Uterus (tissue), 3 donors: ENCODE measurements at regions not wholly inside any gene's neighbourhood (a gene's known extent, or its start where the extent isn't known, plus 50 kb on each side); places are given as distances from the start of the nearest gene placed in this dataset.
A peak's percentile ranks its signal among the peaks of the same experiment; 100 is the strongest.

ENCODE experiments used
- DNase-seq, 2 donors: peaks; one replicate each; pipeline ENCODE4 v3.0.0-alpha.2; 2019 to 2020
- H3K27ac ChIP-seq, 2 donors: fragments of 200-600 bp; sonication (generic); 1 replicate in 1 of 2; 2 replicates in 1 of 2; pipeline ENCODE4 v1.5.1; 2016 to 2018
- H3K27me3 ChIP-seq, 2 donors: fragments of 200-600 bp; sonication (generic); one replicate each; pipeline ENCODE4 v1.5.1; 2018 to 2019; ENCODE audit warnings: control low read depth in 1 of 2
- H3K36me3 ChIP-seq, 2 donors: fragments of 200-600 bp; sonication (generic); one replicate each; pipeline ENCODE4 v1.5.1; 2019; ENCODE audit warnings: control low read depth in 1 of 2
- H3K4me1 ChIP-seq, 2 donors: fragments of 200-600 bp; sonication (generic); one replicate each; pipeline ENCODE4 v1.5.1; 2018 to 2019; ENCODE audit warnings: control low read depth in 1 of 2
- H3K4me3 ChIP-seq, 2 donors: fragments of 200-600 bp; sonication (generic); 1 replicate in 1 of 2; 2 replicates in 1 of 2; pipeline ENCODE4 v1.5.1; 2018 to 2019; ENCODE audit warnings: mild to moderate bottlenecking in 1 of 2
- H3K9me3 ChIP-seq, 2 donors: fragments of 200-600 bp; sonication (generic); one replicate each; pipeline ENCODE4 v1.5.1; 2019; ENCODE audit warnings: control low read depth in 1 of 2
- POLR2A ChIP-seq, 2 donors: fragments of 450-650 bp; IDR thresholded peaks; one replicate each; pipeline ENCODE4 v1.6.1; 2016; ENCODE audit warnings: antibody characterized with exemption in 2 of 2, mild to moderate bottlenecking in 1 of 2, moderate library complexity in 1 of 2
- intact Hi-C: fragments of 100-400 bp; cut with DNase I; formaldehyde crosslinking; loops from one replicate; pipeline ENCODE4 v1.15.1; 2023; ENCODE audit warnings: low total_unique reads
- TF ChIP-seq, protein P1 (sequence below), 4 experiments: fragments of 200-600 bp in 2 of 4; fragments of 450-650 bp in 2 of 4; sonication (generic) in 2 of 4; IDR thresholded peaks; one replicate each; pipeline ENCODE4 v1.5.1; 2016 to 2019; ENCODE audit warnings: antibody characterized with exemption in 4 of 4, mild to moderate bottlenecking in 2 of 4, moderate library complexity in 1 of 4
- donor health status: DM: yes; HTN: yes; CAD: no.

DNA sequence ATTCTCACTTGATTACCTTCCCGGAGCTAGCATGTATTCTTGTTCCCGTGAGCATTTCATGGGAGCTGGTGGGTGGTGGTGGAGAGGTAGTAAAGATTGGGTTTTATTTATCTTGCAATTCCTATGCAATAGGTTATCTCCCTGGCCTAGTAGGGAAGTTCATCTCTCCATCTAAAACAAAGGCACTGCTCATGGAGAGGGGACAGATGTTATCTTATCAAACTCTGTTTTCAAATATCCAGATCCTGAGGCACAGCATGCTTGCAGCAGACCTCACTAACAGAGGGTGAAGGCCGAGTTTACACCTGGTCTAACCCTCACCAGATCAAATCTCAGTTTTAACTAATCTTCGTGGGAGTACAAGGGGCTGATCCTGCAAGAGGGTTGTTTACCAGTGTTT lies 98.9 kb downstream of the CYRIA start:
- TF ChIP-seq, protein P1, sequence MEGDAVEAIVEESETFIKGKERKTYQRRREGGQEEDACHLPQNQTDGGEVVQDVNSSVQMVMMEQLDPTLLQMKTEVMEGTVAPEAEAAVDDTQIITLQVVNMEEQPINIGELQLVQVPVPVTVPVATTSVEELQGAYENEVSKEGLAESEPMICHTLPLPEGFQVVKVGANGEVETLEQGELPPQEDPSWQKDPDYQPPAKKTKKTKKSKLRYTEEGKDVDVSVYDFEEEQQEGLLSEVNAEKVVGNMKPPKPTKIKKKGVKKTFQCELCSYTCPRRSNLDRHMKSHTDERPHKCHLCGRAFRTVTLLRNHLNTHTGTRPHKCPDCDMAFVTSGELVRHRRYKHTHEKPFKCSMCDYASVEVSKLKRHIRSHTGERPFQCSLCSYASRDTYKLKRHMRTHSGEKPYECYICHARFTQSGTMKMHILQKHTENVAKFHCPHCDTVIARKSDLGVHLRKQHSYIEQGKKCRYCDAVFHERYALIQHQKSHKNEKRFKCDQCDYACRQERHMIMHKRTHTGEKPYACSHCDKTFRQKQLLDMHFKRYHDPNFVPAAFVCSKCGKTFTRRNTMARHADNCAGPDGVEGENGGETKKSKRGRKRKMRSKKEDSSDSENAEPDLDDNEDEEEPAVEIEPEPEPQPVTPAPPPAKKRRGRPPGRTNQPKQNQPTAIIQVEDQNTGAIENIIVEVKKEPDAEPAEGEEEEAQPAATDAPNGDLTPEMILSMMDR (IDR thresholded peaks at IDR 0.05): no peak
- no peak for TF ChIP-seq POLR2A (IDR thresholded peaks at IDR 0.05)
- H3K27me3 ChIP-seq: no peaks in the 10 kb centered on the region
- H3K4me3 ChIP-seq: no peak overlapping the region
- no peaks in the 10 kb centered on the region for H3K9me3 ChIP-seq
- DNase-seq: no peak
- H3K4me1 ChIP-seq: no peaks in the 10 kb centered on the region
- H3K36me3 ChIP-seq: no peaks in the 10 kb centered on the region
- no peak overlapping the region for H3K27ac ChIP-seq
- intact Hi-C loops: no loop called here

- TF ChIP-seq, protein P1 (IDR thresholded peaks at IDR 0.05): no peak
- no peak for TF ChIP-seq POLR2A (IDR thresholded peaks at IDR 0.05)
- Histone ChIP-seq H3K27ac (no peak overlapping the region), H3K27me3 (no peaks in the 10 kb centered on the region), H3K4me1 (peaks cover 0 to 3% of the 10 kb centered on the region in 2 donors), H3K36me3 (no peaks in the 10 kb centered on the region), H3K4me3 (no peak overlapping the region), H3K9me3 (no peaks in the 10 kb centered on the region)
- no peak for DNase-seq
- intact Hi-C loops: no loop called here
Observed at GRCh38 chr2:16565481-16565880, 100.2 kb downstream of the CYRIA start.

DNA sequence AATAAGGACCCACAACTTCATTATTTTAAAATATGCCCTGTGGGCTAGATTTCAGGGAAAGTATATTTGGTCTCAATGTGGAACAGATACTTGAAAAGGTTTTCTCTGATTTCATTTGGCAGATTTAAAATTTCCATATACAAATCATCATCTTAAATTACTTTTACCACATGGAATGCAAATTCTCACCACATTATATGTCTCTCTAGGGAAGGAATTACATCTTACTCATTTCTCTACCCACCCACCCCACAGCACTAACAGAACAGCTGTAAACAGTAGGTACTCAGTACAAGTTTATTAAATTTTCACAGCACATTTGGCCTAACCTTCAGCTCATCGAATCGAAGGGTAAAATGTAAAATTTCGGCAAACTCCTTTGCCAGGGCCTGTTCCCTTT lies 104.0 kb downstream of the CYRIA start:
- H3K27ac ChIP-seq: peak overlapping the region in 1 of 2 donors; percentile 1
- DNase-seq: no peak
- no peaks in the 10 kb centered on the region for H3K9me3 ChIP-seq
- intact Hi-C loops: no loop called here
- peaks cover 4 to 5% of the 10 kb centered on the region in 2 donors for H3K4me1 ChIP-seq
- TF ChIP-seq, protein P1 (IDR thresholded peaks at IDR 0.05): no peak
- no peak for TF ChIP-seq POLR2A (IDR thresholded peaks at IDR 0.05)
- no peaks in the 10 kb centered on the region for H3K27me3 ChIP-seq
- no peaks in the 10 kb centered on the region for H3K36me3 ChIP-seq
- no peak overlapping the region for H3K4me3 ChIP-seq

GRCh38 chr2:16561251-16561650 lies 104.4 kb downstream of the CYRIA start:
- no peaks in the 10 kb centered on the region for H3K27me3 ChIP-seq
- H3K4me3 ChIP-seq: no peak overlapping the region
- TF ChIP-seq, protein P1 (IDR thresholded peaks at IDR 0.05): no peak
- no peak for TF ChIP-seq POLR2A (IDR thresholded peaks at IDR 0.05)
- no peaks in the 10 kb centered on the region for H3K36me3 ChIP-seq
- DNase-seq: no peak
- intact Hi-C loops: no loop called here
- no peaks in the 10 kb centered on the region for H3K9me3 ChIP-seq
- peaks cover 4 to 5% of the 10 kb centered on the region in 2 donors for H3K4me1 ChIP-seq
- no peak overlapping the region for H3K27ac ChIP-seq

DNA sequence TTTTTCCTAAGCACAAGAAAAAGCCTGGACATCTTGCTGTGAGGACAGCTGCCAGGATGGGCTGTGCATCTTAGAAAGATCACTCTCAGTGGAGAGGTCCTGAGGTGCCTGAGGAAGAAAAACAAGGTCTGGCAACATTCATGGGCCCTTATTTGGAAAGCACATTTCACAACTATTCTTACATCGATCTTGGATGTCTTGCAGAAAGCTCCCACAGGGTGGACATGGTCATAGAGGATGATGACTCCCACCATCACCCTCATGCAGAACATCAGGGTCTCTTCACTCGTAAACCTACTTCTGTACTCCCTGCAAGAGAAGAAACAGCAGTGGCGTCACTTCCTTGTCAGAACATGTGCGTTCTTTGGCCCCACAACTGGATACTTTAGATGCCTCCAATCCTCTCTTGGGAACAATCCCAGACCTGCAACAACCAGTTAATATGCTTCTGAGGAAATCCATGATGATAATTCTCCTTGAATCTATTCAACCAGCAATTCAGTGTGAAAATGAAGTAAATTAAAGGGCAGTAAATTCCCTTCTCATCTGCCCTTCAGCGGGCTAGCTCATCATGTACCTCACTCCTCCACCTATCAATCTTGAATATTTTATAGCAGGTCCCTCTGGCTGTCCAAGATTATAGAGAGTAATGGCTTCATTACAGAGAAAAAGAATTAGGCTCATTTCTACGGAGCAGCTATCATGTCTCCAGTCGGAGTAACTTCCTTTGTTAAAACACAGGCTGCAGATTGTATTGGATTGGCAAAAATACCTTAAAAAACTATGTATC lies 106.2 kb downstream of the CYRIA start:
- peaks cover 4 to 5% of the 10 kb centered on the region in 2 donors for H3K4me1 ChIP-seq
- H3K9me3 ChIP-seq: no peaks in the 10 kb centered on the region
- H3K27ac ChIP-seq: peak overlapping the region; percentile 33 to 54
- DNase-seq: peak; percentile 68 to 87
- TF ChIP-seq, protein P1 (IDR thresholded peaks at IDR 0.05): no peak
- no peak for TF ChIP-seq POLR2A (IDR thresholded peaks at IDR 0.05)
- H3K27me3 ChIP-seq: no peaks in the 10 kb centered on the region
- no peak overlapping the region for H3K4me3 ChIP-seq
- H3K36me3 ChIP-seq: no peaks in the 10 kb centered on the region
- intact Hi-C loops: loop anchor here (5.0 kb wide), 1 partner anchor 198 kb away; no protein-coding TSS in a partner anchor
